Neuronal stem cell (in vitro differentiated cells): ENCODE measurements at regions not wholly inside any gene's neighbourhood (a gene's known extent, or its start where the extent isn't known, plus 50 kb on each side); places are given as distances from the start of the nearest gene placed in this dataset.
A peak's percentile ranks its signal among the peaks of the same experiment; 100 is the strongest.

Experiments used
- DNase-seq: peaks from one replicate; pipeline ENCODE4 v3.0.0-alpha.2; 2013; ENCODE audit warnings: low spot score
- H2AFZ ChIP-seq: one replicate; pipeline ENCODE4 v1.6.1; 2013; ENCODE audit warnings: mild to moderate bottlenecking, low read length, inconsistent platforms
- H2AK5ac ChIP-seq: 2 replicates; pipeline ENCODE4 v1.6.1; 2013; ENCODE audit warnings: low read depth, mild to moderate bottlenecking, inconsistent platforms, low read length, moderate library complexity, mixed read lengths
- H2BK120ac ChIP-seq: 2 replicates; pipeline ENCODE4 v1.6.1; 2013; ENCODE audit warnings: low read depth, mild to moderate bottlenecking, inconsistent platforms, low read length, moderate library complexity, mixed read lengths
- H2BK12ac ChIP-seq: one replicate; pipeline ENCODE4 v1.6.1; 2013; ENCODE audit warnings: low read length, inconsistent platforms
- H2BK15ac ChIP-seq: 2 replicates; pipeline ENCODE4 v1.6.1; 2013; ENCODE audit warnings: mild to moderate bottlenecking, low read length, inconsistent platforms, mixed read lengths
- H2BK5ac ChIP-seq: one replicate; pipeline ENCODE4 v1.6.1; 2013; ENCODE audit warnings: inconsistent platforms, mild to moderate bottlenecking, low read length, moderate library complexity
- H3K14ac ChIP-seq: one replicate; pipeline ENCODE4 v1.6.1; 2013; ENCODE audit warnings: low read length, inconsistent platforms
- H3K18ac ChIP-seq: 2 replicates; pipeline ENCODE4 v1.6.1; 2013; ENCODE audit warnings: low read length, inconsistent platforms
- H3K23ac ChIP-seq: 2 replicates; pipeline ENCODE4 v1.6.1; 2013; ENCODE audit warnings: low read depth, mild to moderate bottlenecking, mixed read lengths, low read length, inconsistent platforms; ENCODE audit not compliant: poor library complexity
- H3K27ac ChIP-seq: replicated peaks from 3 replicates; pipeline ENCODE4 v1.5.1; 2013; ENCODE audit warnings: low read length, inconsistent platforms
- H3K27me3 ChIP-seq, 3 experiments: 2 replicates each; pipeline ENCODE4 v1.6.1; 2013; ENCODE audit warnings: low read length in 3 of 3, mild to moderate bottlenecking in 2 of 3, inconsistent platforms in 1 of 3, low read depth in 1 of 3, mixed read lengths in 1 of 3, moderate library complexity in 1 of 3; ENCODE audit not compliant: control insufficient read depth in 3 of 3, insufficient read depth in 3 of 3
- H3K36me3 ChIP-seq, 2 donors: replicated peaks in 1 of 2; 2 replicates each; pipeline ENCODE4 v1.6.1; 2013; ENCODE audit warnings: low read length in 2 of 2; ENCODE audit not compliant: control insufficient read depth in 2 of 2, insufficient read depth in 2 of 2
- H3K4ac ChIP-seq: 2 replicates; pipeline ENCODE4 v1.6.1; 2013; ENCODE audit warnings: inconsistent platforms, mild to moderate bottlenecking, low read length, moderate library complexity
- H3K4me1 ChIP-seq, 2 donors: 1 replicate in 1 of 2; 2 replicates in 1 of 2; pipeline ENCODE4 v1.6.1; 2013; ENCODE audit warnings: low read length in 2 of 2, low read depth in 1 of 2; ENCODE audit not compliant: control insufficient read depth in 2 of 2, insufficient read depth in 1 of 2
- H3K4me2 ChIP-seq: one replicate; pipeline ENCODE4 v1.6.1; 2013; ENCODE audit warnings: mild to moderate bottlenecking, low read length, inconsistent platforms; ENCODE audit not compliant: insufficient read depth, poor library complexity, severe bottlenecking
- H3K4me3 ChIP-seq, 2 donors: 2 replicates each; pipeline ENCODE4 v1.5.1; 2013; ENCODE audit warnings: low read length in 2 of 2, mild to moderate bottlenecking in 2 of 2, inconsistent platforms in 1 of 2, moderate library complexity in 1 of 2
- H3K79me1 ChIP-seq: one replicate; pipeline ENCODE4 v1.6.1; 2013; ENCODE audit warnings: low read depth, mild to moderate bottlenecking, inconsistent platforms, low read length, moderate library complexity
- H3K9ac ChIP-seq: one replicate; pipeline ENCODE4 v1.6.1; 2013; ENCODE audit warnings: mild to moderate bottlenecking, low read depth, low read length, inconsistent platforms; ENCODE audit not compliant: poor library complexity
- H3K9me3 ChIP-seq, 2 donors: replicated peaks in 1 of 2; 2 replicates each; pipeline versions ENCODE3 to v1.6.1; 2013; ENCODE audit warnings: low read length in 2 of 2, mild to moderate bottlenecking in 2 of 2, inconsistent platforms in 1 of 2, low read depth in 1 of 2, mixed read lengths in 1 of 2, moderate library complexity in 1 of 2; ENCODE audit not compliant: control insufficient read depth in 2 of 2, insufficient read depth in 1 of 2
- H4K8ac ChIP-seq: one replicate; pipeline ENCODE4 v1.6.1; 2013; ENCODE audit warnings: low read depth, mild to moderate bottlenecking, inconsistent platforms, low read length, moderate library complexity
- H4K91ac ChIP-seq: one replicate; pipeline ENCODE4 v1.6.1; 2013; ENCODE audit warnings: low read length, low read depth, mild to moderate bottlenecking, inconsistent platforms; ENCODE audit not compliant: poor library complexity
- WGBS, 2 donors: extraction: QIAGEN DNeasy Blood & Tissue Kit; methylation state at CpG; one replicate each; pipeline ENCODE4 v1.1.7; 2013; ENCODE audit warnings: missing lambda C conversion rate in 2 of 2, mixed read lengths in 1 of 2; ENCODE audit not compliant: insufficient read length in 2 of 2, insufficient replicate concordance in 1 of 2; ENCODE audit errors: extremely low coverage in 2 of 2; 5-methylcytosine and 5-hydroxymethylcytosine counted together

GRCh38 chr2:204228169-204228886 is 291.8 kb downstream of the ICOS start:
- Histone ChIP-seq H3K36me3 (no peaks in the 10 kb centered on the region), H3K14ac (no peak overlapping the region), H2AK5ac (no peak overlapping the region), H2BK5ac (no peak overlapping the region), H2BK120ac (no peak overlapping the region), H2BK12ac (no peak overlapping the region), H3K23ac (no peak overlapping the region), H2AFZ (peak overlapping the region; percentile 82), H3K9ac (no peak overlapping the region), H3K27me3 (peaks cover 0 to 39% (median 3%) of the 10 kb centered on the region in 3 experiments), H4K8ac (no peak overlapping the region), H3K4me2 (no peak overlapping the region), H3K4me3 (peak overlapping the region in 1 of 2 donors; percentile 22), H3K4ac (no peak overlapping the region), H3K9me3 (peaks cover 0 to 2% of the 10 kb centered on the region in 2 donors), H3K79me1 (no peaks in the 10 kb centered on the region), H2BK15ac (no peak overlapping the region), H3K18ac (no peak overlapping the region), H4K91ac (no peak overlapping the region), H3K27ac (no peak overlapping the region), H3K4me1 (peaks cover 7 to 15% of the 10 kb centered on the region in 2 donors)
- no CpG with 5 or more reads among the region's 8 CpGs for WGBS, 2 donors
- DNase-seq, result peak; percentile 75

GRCh38 chr2:204234248-204234647 is 297.7 kb downstream of the ICOS start:
- no peak overlapping the region for H3K4me3 ChIP-seq
- H3K27me3 ChIP-seq, result peaks cover 0 to 22% (median 3%) of the 10 kb centered on the region in 3 experiments

GRCh38 chr2:204234879-204235278 is 298.3 kb downstream of the ICOS start:
- H3K18ac ChIP-seq, result no peak overlapping the region
- H2BK120ac ChIP-seq, result no peak overlapping the region
- WGBS, 2 donors, result no CpG with 5 or more reads among the region's 4 CpGs
- DNase-seq, result no peak
- no peak overlapping the region for H3K14ac ChIP-seq
- H3K4me1 ChIP-seq, result peaks cover 0 to 2% of the 10 kb centered on the region in 2 donors
- no peak overlapping the region for H3K27ac ChIP-seq
- H2AK5ac ChIP-seq, result no peak overlapping the region
- H4K8ac ChIP-seq, result no peak overlapping the region
- H2BK5ac ChIP-seq, result no peak overlapping the region
- peaks cover 2% of the 10 kb centered on the region in 2 donors for H3K9me3 ChIP-seq
- H3K79me1 ChIP-seq, result no peaks in the 10 kb centered on the region
- H3K23ac ChIP-seq, result no peak overlapping the region
- no peak overlapping the region for H2BK12ac ChIP-seq
- H3K4me2 ChIP-seq, result no peak overlapping the region
- no peak overlapping the region for H2AFZ ChIP-seq
- H3K27me3 ChIP-seq, result peaks cover 0 to 22% (median 3%) of the 10 kb centered on the region in 3 experiments
- no peak overlapping the region for H3K4ac ChIP-seq
- H4K91ac ChIP-seq, result no peak overlapping the region
- no peak overlapping the region for H3K4me3 ChIP-seq
- H3K9ac ChIP-seq, result no peak overlapping the region
- H2BK15ac ChIP-seq, result no peak overlapping the region
- H3K36me3 ChIP-seq, result no peaks in the 10 kb centered on the region

More at GRCh38 chr2:204234248-204234647, 297.7 kb downstream of the ICOS start:
- Histone ChIP-seq H3K9me3 (peaks cover 2% of the 10 kb centered on the region in 2 donors), H3K23ac (no peak overlapping the region), H3K27ac (no peak overlapping the region), H2AK5ac (no peak overlapping the region), H2BK12ac (no peak overlapping the region), H2BK5ac (no peak overlapping the region), H4K91ac (no peak overlapping the region), H2AFZ (no peak overlapping the region), H3K79me1 (no peaks in the 10 kb centered on the region), H3K9ac (no peak overlapping the region), H3K18ac (no peak overlapping the region), H3K4me2 (no peak overlapping the region), H3K4ac (no peak overlapping the region), H2BK120ac (no peak overlapping the region), H4K8ac (no peak overlapping the region), H2BK15ac (no peak overlapping the region), H3K4me1 (peaks cover 0 to under 1% of the 10 kb centered on the region in 2 donors), H3K36me3 (no peaks in the 10 kb centered on the region), H3K14ac (no peak overlapping the region)
- DNase-seq, result no peak
- no CpG with 5 or more reads among the region's 3 CpGs for WGBS, 2 donors

- H3K9ac ChIP-seq, result no peak overlapping the region
- H3K27ac ChIP-seq, result no peak overlapping the region
- H2BK15ac ChIP-seq, result no peak overlapping the region
- no peak overlapping the region for H2BK120ac ChIP-seq
- no CpG with 5 or more reads among the region's 4 CpGs for WGBS, 2 donors
- no peak overlapping the region for H2BK12ac ChIP-seq
- no peak overlapping the region for H3K4me3 ChIP-seq
- no peak overlapping the region for H3K4me2 ChIP-seq
- H2BK5ac ChIP-seq, result no peak overlapping the region
- H3K9me3 ChIP-seq, result peaks cover 2% of the 10 kb centered on the region in 2 donors
- H3K27me3 ChIP-seq, result no peaks in the 10 kb centered on the region
- H2AFZ ChIP-seq, result no peak overlapping the region
- H4K91ac ChIP-seq, result no peak overlapping the region
- peaks cover 0 to 2% of the 10 kb centered on the region in 2 donors for H3K4me1 ChIP-seq
- H3K4ac ChIP-seq, result no peak overlapping the region
- H3K23ac ChIP-seq, result no peak overlapping the region
- H3K36me3 ChIP-seq, result no peaks in the 10 kb centered on the region
- no peak for DNase-seq
- no peak overlapping the region for H3K14ac ChIP-seq
- H3K18ac ChIP-seq, result no peak overlapping the region
- no peaks in the 10 kb centered on the region for H3K79me1 ChIP-seq
- no peak overlapping the region for H2AK5ac ChIP-seq
- no peak overlapping the region for H4K8ac ChIP-seq
Measured at GRCh38 chr2:204237416-204237815, 300.9 kb downstream of the ICOS start.
